NCI-H2227 treated with DMSO at 0.1 percent for 48 hours (cell line): ENCODE measurements at regions not wholly inside any gene's neighbourhood (a gene's known extent, or its start where the extent isn't known, plus 50 kb on each side); places are given as distances from the start of the nearest gene placed in this dataset.

ENCODE experiments used
- DNase-seq: peaks from one replicate; lab custom pipeline; 2025; lab: John Stamatoyannopoulos, UW

DNA sequence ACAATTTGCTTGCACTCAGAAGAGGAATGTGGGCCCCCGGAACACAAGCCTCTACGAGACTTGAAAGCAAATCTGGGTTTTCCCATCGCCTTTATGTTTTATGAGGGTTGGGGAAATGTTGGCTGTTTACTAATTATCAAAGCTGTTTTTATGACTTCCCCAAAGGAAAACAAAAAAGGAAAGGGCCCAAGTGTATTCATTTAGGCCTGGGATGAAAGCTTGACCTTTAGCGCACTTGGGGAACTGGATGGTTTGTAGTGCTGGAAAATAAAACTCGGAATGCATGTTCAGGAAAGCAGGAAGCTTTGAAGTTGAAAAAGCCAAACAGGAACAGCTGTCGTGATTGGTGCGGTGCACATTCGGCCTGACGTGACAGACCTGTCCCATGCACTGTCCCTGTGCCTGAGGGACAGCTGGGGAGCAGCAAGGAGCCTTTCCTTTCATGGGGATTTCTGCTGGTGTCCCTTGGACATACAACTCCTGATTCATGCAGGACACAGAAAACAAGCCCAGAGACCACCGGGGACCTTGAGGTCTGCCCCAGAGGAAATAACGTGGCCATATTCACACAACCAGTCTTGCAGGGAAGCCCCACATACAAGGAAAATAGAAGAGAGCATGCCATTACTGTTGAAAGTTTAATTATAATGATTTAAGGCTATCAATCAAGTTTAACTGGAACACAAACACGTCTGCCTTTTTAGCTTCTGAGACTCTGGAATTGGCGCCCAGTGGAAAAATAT is 169.7 kb upstream of the APCDD1 start:
- DNase-seq: peak; percentile 10

DNA sequence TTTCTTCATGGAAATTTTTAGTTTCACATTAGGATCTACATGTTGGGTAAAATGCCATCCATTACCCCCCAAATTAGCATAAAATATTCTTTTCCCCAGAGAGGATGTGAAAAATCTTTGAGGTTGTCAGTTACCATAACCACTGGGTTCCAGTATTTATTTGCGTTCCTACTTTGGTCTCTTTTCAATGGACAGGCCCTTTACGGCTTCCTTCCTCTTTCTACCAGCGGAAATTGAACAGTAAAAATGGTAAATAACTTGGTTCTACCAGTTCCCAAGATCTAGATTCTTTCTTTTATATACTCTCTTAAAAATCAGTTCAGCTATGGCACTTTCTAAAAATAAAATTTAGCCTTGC is 169.2 kb upstream of the APCDD1 start:
- no peak for DNase-seq

DNA sequence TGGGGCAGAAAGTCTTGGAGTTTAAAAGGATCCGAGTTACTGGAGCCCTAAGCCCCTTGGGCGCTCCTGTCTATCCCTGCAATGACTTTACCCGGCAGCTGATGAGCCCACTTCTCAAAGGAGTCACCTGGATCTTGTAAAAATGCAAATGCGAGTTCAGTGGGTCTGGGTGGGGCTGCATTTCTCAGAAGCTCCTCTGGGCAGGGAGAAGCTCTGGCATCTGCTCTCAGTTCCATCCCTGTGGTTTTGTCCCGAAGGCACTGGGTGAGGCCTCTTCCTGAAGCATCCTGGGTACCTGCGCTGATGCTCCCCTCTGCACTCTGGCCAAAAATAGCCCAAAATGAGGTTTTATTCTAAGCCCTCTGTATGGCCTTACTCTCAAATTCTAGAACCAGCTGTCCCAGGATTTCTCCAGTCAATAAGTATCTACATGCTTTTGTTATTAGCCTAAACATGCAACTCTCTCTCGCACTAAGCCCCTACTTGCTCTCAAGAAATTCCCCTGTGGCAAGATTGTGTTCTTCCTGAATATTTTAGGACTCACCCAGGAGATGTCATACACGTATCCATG is 167.8 kb upstream of the APCDD1 start:
- no peak for DNase-seq

- no peak for DNase-seq
Observed at GRCh38 chr18:10289251-10289650, 165.2 kb upstream of the APCDD1 start.

DNA sequence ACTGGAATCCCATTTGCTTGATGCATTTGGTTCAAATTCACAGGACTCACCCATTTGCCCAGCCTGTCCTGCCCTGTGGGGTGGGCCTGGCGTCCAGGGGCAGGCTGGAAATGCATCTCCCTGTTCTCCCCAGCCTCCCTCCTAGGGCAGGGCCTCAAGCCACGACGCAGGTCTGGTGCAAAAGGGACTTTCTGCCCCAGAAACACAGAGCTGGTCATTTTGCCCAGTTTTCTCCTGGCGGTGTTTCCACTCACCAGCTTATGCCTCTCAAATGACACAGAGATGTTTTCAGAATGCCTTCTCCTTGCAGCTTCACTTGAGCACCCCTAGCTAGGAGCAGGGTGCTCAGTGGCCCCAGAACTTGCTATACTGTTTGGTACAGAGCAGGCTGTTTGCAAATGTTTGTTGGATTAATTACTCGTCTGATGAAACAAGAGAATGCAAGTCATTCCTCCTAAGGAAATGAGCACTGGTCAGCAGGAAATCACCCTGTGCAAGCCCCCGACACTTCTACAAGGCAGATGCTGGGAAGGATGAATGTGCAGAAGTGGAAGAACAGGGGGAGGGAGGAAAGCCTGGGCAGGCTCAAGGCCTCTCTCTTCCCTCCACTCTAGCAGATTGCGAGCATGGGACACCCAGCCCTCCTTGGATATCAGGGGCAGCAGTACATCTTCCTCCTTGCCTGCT is 164.3 kb upstream of the APCDD1 start:
- no peak for DNase-seq

DNA sequence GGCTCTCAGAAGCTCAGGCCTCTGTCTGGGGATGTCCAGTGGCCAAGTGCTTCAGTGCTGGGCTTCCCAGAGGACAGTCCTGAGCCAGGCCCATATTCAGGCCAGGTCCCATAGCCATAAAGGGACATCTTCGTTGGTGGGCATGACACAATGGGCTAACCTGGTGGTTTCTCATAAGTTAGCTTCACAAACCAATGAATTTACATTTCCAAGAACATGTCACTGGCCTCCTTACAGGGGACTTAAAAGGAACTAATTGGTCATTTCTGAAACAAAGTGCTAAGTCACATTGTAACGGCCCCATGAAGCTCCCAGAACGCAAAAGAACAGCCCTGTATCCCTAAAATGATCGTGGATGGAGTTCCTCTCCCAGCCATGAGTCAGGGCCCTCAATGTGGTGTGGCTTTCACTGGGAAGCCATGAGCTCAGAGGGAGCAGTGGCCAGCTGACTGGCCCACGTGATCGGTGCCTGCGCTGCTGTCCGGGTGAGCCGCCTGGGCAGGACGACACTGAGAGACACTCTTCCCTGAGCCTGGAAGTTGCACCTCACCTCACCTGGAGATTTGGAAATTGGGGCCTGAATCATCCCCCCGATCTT is 163.7 kb upstream of the APCDD1 start:
- DNase-seq: no peak

- no peak for DNase-seq
Observed at GRCh38 chr18:10291568-10291981, 162.9 kb upstream of the APCDD1 start.

DNA sequence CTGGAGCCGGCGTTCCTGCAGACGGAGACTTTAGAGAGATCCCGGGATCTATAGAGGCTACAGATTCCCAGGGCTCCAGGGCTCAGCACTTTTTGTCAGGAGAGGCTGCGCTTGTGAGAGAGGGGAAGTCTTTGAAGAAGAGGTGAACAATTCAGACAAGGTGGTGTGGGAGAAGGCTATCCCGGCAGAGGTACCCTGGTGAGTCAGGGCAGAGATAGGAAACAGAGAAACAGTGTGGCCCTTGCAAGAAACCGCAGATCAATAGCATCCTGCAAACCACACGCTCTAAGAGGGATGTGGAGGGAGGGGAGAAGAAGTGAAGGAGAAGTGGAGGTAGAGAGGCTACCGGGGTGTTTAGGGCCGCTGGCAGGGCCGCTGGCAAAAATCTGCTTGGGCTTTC is 160.5 kb upstream of the APCDD1 start:
- no peak for DNase-seq

DNA sequence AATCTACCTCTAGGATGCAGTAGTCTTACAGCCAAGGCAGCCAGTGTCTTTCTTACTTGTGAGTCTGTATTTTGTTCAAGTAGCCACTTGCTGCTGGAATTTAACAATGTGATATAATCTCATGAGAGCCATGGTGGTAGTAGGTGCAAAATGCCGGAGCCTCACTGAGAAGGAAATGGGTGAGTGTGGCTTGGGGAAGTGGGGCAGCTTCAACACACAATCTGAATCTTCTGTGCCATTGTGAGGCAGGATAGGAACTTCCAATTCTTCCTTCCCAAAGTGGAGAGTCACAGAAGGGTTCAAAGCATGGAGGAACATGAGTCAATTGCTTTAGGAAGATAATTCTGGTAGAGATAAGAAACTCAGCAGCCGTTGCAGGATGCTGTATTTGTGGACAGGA is 158.7 kb upstream of the APCDD1 start:
- no peak for DNase-seq

DNA sequence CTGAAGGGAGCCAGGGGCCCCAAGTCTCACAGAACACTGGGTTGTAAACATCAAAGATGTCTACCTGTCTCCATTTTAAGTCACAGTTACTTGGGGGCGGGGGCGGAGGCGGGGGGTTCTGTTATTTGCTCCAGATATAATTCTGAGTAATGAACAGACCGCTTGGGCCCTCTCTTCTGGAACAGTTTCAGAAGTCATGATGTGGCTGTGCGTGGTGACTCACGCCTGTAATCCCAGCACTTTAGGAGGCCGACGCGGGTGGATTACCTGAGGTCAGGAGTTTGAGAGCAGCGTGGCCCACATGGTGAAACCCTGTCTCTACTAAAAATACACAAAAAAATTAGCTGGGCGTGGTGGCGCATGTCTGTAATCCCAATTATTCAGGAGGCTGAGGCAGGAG is 157.9 kb upstream of the APCDD1 start:
- no peak for DNase-seq

DNA sequence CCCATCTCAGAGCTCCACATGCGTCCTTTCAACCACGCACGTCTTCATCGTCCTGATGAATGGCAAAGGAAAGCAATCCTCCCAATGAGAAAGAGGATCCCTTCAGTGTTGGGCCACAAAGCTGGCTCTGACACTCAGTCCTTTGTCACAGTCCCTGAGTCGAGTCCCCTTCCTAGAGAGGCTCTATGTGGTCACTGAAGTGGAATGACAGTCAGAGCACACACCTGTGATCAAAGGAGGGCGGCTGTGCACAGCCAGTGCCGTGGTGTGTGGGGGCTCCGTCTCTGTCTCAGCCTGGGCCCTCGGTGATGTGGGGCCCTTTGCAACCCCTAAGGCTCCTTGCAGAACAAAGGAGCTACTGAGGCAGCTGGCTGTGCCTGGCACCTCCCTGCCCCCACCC is 157.3 kb upstream of the APCDD1 start:
- DNase-seq: no peak

- DNase-seq: no peak
Observed at GRCh38 chr18:10298346-10298745, 156.1 kb upstream of the APCDD1 start.

DNA sequence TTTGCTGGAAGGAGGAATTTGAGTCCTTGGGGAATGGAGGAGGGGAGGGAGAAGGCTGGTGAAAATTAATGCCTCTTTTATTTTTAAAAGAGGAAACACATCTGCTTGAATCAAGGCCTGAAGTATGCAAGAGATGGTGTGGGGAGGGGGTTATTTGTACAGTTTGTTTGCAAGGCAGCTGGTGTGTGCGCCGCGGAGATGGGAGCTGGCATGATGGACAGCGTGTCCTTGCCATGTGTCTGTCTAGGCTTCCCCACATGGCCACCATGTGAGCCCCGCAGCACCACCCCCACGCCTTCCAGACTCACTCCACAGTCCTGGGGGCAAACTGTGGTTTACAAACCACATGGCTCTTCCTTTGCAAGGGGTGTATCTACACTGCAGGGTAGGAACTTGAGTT is 154.8 kb upstream of the APCDD1 start:
- no peak for DNase-seq

DNA sequence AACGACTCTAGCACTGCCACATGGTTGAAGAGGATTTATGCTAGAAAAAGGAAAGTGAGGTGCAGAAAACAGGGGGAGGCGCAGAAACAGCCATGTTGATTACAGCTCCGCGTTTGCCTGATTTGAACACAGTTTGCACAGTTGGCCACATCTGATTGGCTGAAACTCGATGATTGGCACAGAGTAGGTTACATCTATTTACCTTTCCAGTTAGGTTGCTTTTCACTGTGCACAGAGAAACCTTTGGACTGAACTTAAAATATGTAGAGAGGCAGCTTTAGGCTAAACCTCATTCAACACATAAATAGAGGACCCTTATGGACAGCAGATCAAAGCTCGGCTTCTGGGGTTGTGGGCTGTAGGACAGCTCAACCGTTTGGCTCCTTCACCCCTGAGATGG is 153.7 kb upstream of the APCDD1 start:
- no peak for DNase-seq

GRCh38 chr18:10301831-10302483 is 152.5 kb upstream of the APCDD1 start:
- no peak for DNase-seq

DNA sequence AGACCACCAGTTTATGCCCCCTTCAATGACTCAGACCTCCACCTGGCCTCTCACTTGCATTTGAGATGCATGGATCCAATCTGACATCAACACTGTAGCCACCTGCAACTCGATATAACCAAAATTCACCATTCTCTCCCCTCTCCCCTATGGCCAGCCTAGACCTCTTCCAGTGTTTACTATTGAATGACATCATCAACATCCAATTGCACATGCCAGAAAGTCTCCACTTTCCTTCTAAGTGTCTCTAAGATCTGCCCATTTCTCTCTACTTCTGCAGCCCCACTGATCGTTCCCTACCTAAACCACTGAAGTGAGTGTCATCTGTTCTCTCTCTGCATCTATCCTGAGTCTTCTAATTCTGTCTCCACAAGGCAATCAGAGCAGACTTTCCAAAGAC is 151.3 kb upstream of the APCDD1 start:
- DNase-seq: no peak

DNA sequence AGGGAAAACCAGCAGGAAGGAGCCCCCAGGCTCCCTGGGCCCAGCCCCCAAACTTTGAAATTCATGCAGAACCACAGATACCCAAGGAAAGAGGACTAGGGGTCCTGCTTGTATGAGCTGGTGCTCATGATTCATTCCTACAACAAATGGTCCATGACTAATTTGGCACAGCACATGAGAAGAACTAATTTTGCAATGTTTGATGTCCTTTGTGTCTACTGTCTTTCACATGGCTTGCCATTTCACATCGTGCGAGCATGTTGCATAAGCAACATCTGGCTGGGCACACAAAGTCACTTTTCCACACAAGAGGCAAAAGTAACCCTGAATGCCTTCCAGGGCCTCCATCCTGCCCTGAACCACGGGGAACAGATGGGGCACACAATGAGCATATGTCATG is 149.6 kb upstream of the APCDD1 start:
- no peak for DNase-seq

GRCh38 chr18:10306779-10307178 is 147.7 kb upstream of the APCDD1 start:
- no peak for DNase-seq

GRCh38 chr18:10308154-10308553 is 146.3 kb upstream of the APCDD1 start:
- DNase-seq: no peak

- no peak for DNase-seq
Observed at GRCh38 chr18:10310626-10311025, 143.8 kb upstream of the APCDD1 start.

- no peak for DNase-seq
Observed at GRCh38 chr18:10312326-10313015, 142.0 kb upstream of the APCDD1 start.

DNA sequence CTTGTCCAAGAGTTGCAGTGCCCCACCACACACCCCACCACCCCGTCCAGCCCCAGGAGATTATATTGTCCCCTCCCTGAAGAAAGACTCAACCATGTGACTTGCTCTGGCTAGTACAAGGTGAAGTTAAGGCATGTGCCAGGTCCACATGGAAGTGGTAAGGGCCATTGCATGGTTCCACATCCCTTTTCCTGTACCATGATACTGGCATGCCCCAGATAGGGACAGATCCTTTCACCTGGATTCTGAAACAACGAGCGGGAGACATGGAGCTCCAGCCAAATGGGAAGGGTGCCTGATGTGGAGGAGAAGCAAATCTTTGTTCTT is 141.5 kb upstream of the APCDD1 start:
- DNase-seq: no peak
